ENCODE measurements at regions not wholly inside any gene's neighbourhood (a gene's known extent, or its start where the extent isn't known, plus 50 kb on each side); places are given as distances from the start of the nearest gene placed in this dataset.

GRCh38 chr1:242735323-242735722 is 210.8 kb upstream of the PLD5 start:
- no peaks in the 10 kb centered on the region for H3K79me2 ChIP-seq (ENCODE audit: control insufficient read depth, low read length)
- H3K9me3 ChIP-seq (ENCODE audit: control insufficient read depth, insufficient read depth, low read length): no peaks in the 10 kb centered on the region
- no peak for TF ChIP-seq CTCF (IDR thresholded peaks at IDR 0.05; ENCODE audit: low read depth, low read length, poor library complexity, severe bottlenecking)
- no peak for TF ChIP-seq EZH2phosphoT487 (IDR thresholded peaks at IDR 0.05; ENCODE audit: borderline replicate concordance, low read length)

GRCh38 chr1:242731446-242731845 is 206.9 kb upstream of the PLD5 start:
- TF ChIP-seq EZH2phosphoT487 (IDR thresholded peaks at IDR 0.05; ENCODE audit: borderline replicate concordance, low read length) (no peak), CTCF (IDR thresholded peaks at IDR 0.05; ENCODE audit: low read depth, low read length, poor library complexity, severe bottlenecking) (no peak)
- H3K9me2 ChIP-seq (replicated peaks; ENCODE audit: control insufficient read depth, low read length): no peaks in the 10 kb centered on the region
- H3K4me2 ChIP-seq (ENCODE audit: low read length): no peak overlapping the region
- H3F3A ChIP-seq (ENCODE audit: control insufficient read depth, insufficient read depth): no peaks in the 10 kb centered on the region
- H3K27ac ChIP-seq (ENCODE audit: low read depth, low read length): no peak overlapping the region
- H3K4me3 ChIP-seq (ENCODE audit: low read length): no peak overlapping the region
- H3K4me1 ChIP-seq (ENCODE audit: control insufficient read depth, low read length): no peaks in the 10 kb centered on the region
- H4K20me1 ChIP-seq (ENCODE audit: control insufficient read depth, insufficient read depth, low read depth, low read length): no peaks in the 10 kb centered on the region
- H3K36me3 ChIP-seq (ENCODE audit: control insufficient read depth, low read length): no peaks in the 10 kb centered on the region
- no peaks in the 10 kb centered on the region for H3K79me2 ChIP-seq (ENCODE audit: control insufficient read depth, low read length)
- H3K9me3 ChIP-seq (ENCODE audit: control insufficient read depth, insufficient read depth, low read length): no peaks in the 10 kb centered on the region
- no peaks in the 10 kb centered on the region for H3K27me3 ChIP-seq (ENCODE audit: control insufficient read depth, low read length)

More at GRCh38 chr1:242735323-242735722, 210.8 kb upstream of the PLD5 start:
- no peaks in the 10 kb centered on the region for H3K9me2 ChIP-seq (replicated peaks; ENCODE audit: control insufficient read depth, low read length)
- no peak overlapping the region for H3K4me2 ChIP-seq (ENCODE audit: low read length)
- H4K20me1 ChIP-seq (ENCODE audit: control insufficient read depth, insufficient read depth, low read depth, low read length): no peaks in the 10 kb centered on the region
- no peak overlapping the region for H3K4me3 ChIP-seq (ENCODE audit: low read length)
- H3K27ac ChIP-seq (ENCODE audit: low read depth, low read length): no peak overlapping the region
- no peaks in the 10 kb centered on the region for H3K36me3 ChIP-seq (ENCODE audit: control insufficient read depth, low read length)
- H3F3A ChIP-seq (ENCODE audit: control insufficient read depth, insufficient read depth): no peaks in the 10 kb centered on the region
- H3K4me1 ChIP-seq (ENCODE audit: control insufficient read depth, low read length): no peaks in the 10 kb centered on the region
- H3K27me3 ChIP-seq (ENCODE audit: control insufficient read depth, low read length): no peaks in the 10 kb centered on the region

GRCh38 chr1:242728696-242729095 is 204.2 kb upstream of the PLD5 start:
- Histone ChIP-seq H3K79me2 (ENCODE audit: control insufficient read depth, low read length) (no peaks in the 10 kb centered on the region), H3K4me2 (ENCODE audit: low read length) (no peak overlapping the region), H3K27me3 (ENCODE audit: control insufficient read depth, low read length) (no peaks in the 10 kb centered on the region), H3K9me2 (replicated peaks; ENCODE audit: control insufficient read depth, low read length) (no peaks in the 10 kb centered on the region), H3K4me1 (ENCODE audit: control insufficient read depth, low read length) (no peaks in the 10 kb centered on the region), H4K20me1 (ENCODE audit: control insufficient read depth, insufficient read depth, low read depth, low read length) (no peaks in the 10 kb centered on the region), H3K36me3 (ENCODE audit: control insufficient read depth, low read length) (no peaks in the 10 kb centered on the region), H3K27ac (ENCODE audit: low read depth, low read length) (no peak overlapping the region), H3F3A (ENCODE audit: control insufficient read depth, insufficient read depth) (no peaks in the 10 kb centered on the region), H3K9me3 (ENCODE audit: control insufficient read depth, insufficient read depth, low read length) (no peaks in the 10 kb centered on the region), H3K4me3 (ENCODE audit: low read length) (no peak overlapping the region)
- TF ChIP-seq EZH2phosphoT487 (IDR thresholded peaks at IDR 0.05; ENCODE audit: borderline replicate concordance, low read length): no peak
- TF ChIP-seq CTCF (IDR thresholded peaks at IDR 0.05; ENCODE audit: low read depth, low read length, poor library complexity, severe bottlenecking): no peak

All from DOHH2 (cell line).